SKM-1 (cell line): ENCODE measurements at regions not wholly inside any gene's neighbourhood (a gene's known extent, or its start where the extent isn't known, plus 50 kb on each side); places are given as distances from the start of the nearest gene placed in this dataset.
"Not testable (repeated sequence)": the region's sequence is repeated elsewhere in the genome, so short reads cannot be mapped to it uniquely, and the experiment has no call there.

ENCODE experiments used
- DNase-seq: peaks from one replicate; lab custom pipeline; 2025; ENCODE audit not compliant: unreplicated experiment; lab: John Stamatoyannopoulos, UW

DNA sequence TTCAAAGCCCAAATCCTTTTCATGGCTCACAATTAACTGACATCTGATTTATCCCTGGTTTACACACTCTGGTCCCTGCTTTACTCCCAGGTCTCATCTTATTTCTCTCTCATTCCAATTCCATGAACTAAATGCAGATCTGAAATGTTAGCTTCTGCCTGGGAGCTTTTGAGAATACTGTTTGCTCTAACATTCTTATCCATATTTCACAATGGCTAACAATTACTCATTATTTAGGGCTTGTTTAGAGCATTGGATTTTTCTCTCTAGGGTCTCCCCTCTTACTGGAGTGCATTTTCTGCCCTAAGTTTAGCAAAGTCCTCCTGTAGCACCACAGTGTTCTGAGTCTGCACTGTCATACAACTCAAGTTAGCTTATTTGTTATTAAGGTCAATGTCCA is 121.5 kb upstream of the HCRTR2 start:
- no peak for DNase-seq

DNA sequence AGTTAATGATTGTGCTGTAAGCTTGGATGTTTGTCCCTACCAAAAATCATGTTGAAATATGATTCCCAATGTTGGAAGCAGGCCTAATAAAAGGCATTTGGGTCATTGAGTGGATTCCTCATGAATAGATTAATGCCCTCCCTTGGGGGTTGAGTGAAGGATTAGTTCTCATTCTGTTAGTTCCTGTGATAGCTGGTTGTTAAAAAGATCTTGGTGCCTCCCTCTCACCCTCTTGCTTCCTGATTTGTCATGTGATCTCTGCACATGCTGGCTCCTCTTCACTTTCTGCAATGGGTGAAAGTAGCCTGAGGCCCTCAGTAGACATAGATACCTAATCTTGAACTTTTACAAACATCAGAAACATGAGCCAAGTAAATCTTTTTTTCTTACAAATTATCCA is 115.6 kb upstream of the HCRTR2 start:
- DNase-seq, result no peak

DNA sequence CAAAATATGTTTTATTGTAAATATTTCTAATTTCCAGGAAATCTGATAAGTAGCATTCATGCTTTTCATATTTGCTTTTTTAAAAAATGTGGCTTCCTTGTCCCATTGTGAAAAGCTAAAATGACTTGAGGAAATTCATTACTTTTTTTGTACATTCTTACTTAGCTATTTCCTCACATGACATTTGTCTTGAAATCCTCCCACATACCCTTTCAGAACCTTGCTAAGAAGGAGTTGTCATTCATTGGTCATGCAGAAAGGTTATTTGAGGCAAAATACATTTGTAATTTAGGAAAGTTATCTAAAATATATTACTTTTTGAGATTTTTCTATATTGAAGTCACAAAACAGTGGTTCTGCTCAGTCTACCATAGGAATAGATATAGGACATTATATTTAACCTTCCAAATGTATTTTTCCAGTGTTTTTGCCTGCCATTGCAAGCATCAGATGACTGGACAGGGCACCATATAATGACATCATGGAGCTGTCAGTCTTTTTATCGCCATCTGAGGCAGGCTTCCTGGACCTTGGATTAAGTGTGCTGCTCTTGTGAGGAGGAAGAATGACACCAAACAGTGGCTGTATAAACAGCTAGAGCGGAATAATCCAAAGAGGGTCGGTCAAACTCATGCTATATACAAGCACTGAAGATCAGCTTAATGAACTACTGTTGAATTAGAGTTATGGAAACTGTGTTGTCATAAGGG is 109.4 kb upstream of the HCRTR2 start:
- DNase-seq, result no peak

DNA sequence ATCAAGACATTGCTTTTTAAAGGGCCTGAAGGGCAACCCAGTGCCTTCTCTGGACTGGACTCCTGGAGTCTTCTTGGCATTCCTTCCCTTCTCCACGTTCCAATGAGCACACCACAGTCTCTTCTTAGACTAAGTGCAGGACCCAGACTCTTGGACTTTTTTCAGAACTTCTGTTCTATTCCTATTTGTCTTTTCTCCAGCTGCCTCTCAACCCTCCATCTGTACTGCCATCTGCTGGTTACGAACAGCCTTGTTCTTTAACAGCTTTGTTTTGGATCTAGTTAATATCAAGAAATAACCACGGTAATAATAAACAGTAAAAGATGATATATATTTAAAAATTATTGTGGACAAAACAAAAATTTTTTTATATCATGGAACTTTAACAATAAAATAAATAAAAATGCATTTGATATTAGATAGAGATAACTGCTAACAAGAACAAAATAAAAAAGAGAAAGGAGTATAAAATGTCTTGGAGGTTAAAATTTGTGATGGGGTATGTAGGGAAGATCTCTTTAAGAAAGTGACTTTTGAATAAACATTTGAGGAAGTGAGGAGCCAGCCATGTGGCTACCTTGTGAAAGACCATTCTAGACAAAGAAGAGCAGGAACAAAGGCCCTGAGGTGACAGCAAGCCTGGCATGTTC is 105.1 kb upstream of the HCRTR2 start:
- peak; percentile 26 for DNase-seq

DNA sequence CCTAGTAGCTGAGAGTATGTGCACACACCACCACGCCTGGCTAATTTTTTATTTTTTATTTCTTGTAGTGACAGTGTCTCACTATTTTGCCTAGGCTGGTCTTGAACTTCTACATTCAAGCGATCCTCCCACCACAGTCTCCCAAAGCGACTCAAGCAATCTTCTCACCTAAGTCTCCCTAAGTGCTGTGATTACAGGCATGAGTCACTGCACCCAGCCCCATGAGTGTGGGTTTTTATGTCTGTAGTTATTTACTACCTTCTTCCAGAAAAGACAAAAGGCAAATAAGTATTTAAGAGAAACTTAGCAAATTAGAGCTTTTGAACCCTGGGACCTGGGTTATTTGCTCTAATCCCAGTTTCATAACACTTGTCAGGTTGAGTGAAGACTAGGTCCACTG is 92.3 kb upstream of the HCRTR2 start:
- DNase-seq, result no peak

DNA sequence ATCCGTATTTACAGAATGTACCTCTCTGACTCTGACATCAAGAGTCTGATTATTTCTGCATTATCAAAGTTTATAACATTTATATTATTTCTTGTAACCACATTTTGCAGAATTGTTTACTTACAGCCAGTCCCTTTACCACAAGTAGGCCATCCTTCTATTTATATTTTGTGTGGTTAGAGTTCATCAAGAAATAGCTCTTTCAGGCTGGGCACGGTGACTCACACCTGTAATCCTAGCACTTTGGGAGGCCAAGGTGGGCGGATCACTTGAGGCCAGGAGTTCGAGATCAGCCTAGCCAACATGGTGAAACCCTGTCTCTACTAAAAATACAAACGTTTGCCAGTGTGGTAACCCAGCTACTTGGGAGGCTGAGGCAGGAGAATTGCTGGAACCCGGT is 86.3 kb upstream of the HCRTR2 start:
- not testable (repeated sequence) for DNase-seq

DNA sequence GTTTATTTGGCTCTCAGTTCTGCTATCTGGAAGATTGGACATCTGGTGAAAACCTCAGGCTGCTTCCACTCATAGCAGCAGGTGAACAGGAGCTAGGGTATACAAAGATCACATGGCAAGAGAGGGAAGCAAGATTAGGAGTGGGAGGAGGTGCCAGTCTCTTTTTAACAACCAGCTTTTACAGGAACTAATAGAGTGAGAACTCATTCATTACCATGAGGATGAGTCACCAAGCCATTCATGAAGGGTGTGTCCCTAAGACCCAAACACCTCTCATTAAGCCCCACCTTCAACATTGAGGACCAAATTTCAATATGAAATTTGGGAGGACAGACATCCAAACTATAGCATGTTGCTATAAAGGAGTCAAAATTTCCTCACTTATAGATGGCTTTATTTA is 85.4 kb upstream of the HCRTR2 start:
- DNase-seq, result no peak

DNA sequence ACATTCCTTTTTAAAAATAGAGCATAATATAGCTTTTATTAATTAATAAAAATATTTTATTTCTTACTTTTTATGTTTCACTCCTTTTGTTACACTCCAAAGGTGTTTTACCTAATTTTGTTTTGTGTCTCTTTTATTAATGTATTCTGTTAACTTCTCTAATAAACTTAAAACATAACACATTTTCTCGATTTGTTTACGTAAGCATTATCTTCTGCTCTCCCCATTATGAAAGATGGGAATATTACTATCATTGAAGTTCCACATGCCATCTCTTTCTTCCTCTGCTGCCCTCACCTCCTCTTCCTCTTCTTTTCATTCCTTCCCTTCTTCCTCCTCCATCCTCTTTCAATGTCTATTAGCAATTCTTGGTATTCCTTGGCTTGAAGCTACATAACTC is 85.0 kb upstream of the HCRTR2 start:
- DNase-seq, result no peak

DNA sequence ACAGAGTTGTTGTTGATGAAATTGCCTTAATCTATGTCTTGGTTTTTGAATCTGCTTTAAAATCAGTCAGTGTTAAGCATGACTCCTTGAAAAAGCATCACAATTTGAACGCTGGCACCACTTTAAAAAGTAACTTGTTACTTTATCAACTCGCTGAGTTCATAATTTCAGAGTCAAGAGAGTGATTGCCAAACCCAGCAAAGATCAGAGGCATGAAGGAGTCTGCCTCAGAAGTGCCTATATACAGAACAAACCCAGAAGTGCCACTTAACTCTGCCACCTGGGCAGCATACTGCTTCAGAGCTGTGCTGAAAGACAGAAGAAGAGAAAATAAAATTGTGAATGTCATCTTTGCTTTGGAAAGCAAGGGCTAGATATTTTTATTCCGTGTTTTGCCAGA is 73.6 kb upstream of the HCRTR2 start:
- DNase-seq, result no peak

DNA sequence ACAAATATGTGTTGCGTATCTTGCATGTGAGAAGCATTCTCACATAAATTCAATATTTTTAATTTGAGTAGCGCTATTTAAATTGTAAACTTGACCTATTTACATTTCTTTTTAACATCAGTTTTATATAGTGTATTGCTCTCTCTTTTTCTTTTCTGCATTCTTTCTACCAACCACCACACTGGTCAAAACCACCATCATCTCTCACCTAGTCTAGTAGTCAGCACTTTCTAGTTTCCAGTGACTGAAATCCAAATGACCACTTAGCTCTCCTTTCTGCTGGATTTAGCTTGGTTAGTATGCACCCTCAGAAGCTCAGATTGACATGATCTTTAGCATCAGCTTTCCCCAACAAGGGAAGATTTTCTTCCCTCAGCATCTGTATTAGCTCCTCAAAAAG is 73.2 kb upstream of the HCRTR2 start:
- DNase-seq, result no peak

DNA sequence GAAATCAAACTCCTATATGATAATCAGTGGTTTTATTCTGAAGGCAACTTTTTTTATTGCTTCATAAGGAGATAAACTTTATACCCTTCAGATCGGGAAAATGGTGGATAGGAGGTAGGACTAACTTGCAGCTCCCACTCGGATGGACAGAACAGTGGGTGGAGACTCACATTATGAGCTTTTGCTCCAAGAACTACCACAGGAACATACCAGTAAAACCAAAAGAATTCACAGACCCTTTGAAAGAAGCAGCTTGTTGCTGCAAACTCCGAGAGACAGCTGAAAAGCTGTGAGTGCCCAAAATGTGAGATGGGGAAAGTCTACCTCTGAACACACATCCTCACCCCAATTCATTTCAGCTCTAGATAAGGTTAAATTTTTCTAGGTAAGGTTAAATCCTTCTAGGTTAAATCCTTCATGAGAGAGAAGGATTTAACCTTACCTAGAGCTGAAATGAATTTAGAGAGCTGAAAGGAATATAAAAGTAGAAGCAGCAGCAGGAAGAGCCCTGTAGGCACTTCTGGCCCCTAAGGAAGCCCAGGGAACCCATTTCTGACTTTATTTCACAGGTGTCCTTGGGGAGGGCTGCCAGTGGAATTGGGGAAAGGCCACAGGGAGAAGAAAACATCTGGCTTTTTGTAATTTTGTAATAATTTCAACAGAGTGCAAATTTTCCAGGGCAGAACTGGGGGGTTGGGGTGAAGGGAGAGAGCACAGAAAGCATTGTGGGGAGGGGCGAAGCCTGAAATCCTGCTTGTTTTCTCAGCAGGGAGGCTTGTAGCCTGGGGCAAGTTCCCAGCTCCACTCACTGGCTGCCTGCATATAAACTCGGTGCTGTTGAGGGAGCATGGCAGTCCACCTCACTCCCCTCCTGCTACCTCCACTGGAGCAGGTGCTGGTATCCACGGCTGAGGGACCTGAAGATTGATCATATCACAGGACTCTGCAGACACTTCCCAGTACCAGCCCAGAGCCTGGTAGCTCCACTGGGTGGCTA is 65.9 kb upstream of the HCRTR2 start:
- no peak for DNase-seq

DNA sequence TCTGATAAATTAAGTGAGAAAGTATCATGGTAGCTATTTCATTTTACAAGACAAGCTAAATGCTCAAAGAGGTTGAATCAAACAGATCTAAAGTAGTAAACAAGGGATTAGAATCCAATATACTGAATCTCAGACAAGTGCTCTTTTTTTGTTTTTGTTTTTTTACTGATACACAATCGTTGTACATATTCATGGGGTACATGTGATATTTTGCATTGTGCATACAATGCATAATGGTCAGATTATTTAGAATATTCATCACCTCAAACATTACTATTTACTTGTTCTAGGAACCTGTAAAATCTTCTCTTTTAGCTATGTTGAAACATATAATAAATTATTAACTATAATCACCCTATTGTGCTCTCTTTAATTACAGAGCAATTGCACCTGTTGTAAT is 57.0 kb upstream of the HCRTR2 start:
- no peak for DNase-seq

DNA sequence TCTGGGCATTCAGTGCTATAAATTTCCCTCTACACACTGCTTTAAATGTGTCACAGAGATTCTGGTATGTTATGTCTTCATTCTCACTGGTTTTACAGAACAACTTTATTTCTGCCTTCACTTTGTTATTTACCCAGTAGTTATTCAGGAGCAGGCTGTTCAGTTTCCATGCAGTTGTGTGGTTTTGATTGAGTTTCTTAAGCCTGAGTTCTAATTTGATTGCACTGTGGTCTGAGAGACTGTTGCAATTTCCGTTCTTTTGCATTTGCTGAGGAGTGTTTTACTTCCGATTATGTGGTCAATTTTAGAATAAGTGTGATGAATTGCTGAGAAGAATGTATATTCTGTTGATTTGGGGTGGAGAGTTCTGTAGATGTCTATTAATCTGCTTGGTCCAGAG is 50.1 kb upstream of the HCRTR2 start:
- DNase-seq, result not testable (repeated sequence)
